Activated T-helper 17 cell treated with anti-CD3 and anti-CD28 coated beads, Interleukin-2, amount 50 U/mL, for 72 hours (primary cell): ENCODE measurements at regions not wholly inside any gene's neighbourhood (a gene's known extent, or its start where the extent isn't known, plus 50 kb on each side); places are given as distances from the start of the nearest gene placed in this dataset.

Source experiments
- ATAC-seq: fragments of 150-1000 bp; cut with Tn5 transposase; replicated peaks from 2 replicates; pipeline ENCODE4 v1.10.0; 2021; ENCODE audit warnings: mild to moderate bottlenecking, moderate library complexity
- H3K27ac Mint-ChIP-seq: one replicate; pipeline ENCODE4 v1.8.0; 2022; ENCODE audit warnings: mixed read lengths
- H3K27me3 Mint-ChIP-seq: one replicate; pipeline ENCODE4 v1.8.0; 2022; ENCODE audit warnings: mixed read lengths
- H3K36me3 Mint-ChIP-seq: one replicate; pipeline ENCODE4 v1.8.0; 2022; ENCODE audit warnings: low read depth, mild to moderate bottlenecking, mixed read lengths
- H3K4me1 Mint-ChIP-seq: one replicate; pipeline ENCODE4 v1.8.0; 2022; ENCODE audit warnings: mixed read lengths
- H3K4me3 Mint-ChIP-seq: one replicate; pipeline ENCODE4 v1.8.0; 2022; ENCODE audit warnings: mild to moderate bottlenecking, mixed read lengths
- H3K9me3 Mint-ChIP-seq: one replicate; pipeline ENCODE4 v1.8.0; 2022; ENCODE audit warnings: mixed read lengths

- Mint-ChIP-seq H3K9me3 (peaks cover 8% of the 10 kb centered on the region), H3K4me3 (no peak overlapping the region), H3K36me3 (no peaks in the 10 kb centered on the region), H3K4me1 (no peaks in the 10 kb centered on the region), H3K27ac (no peak overlapping the region), H3K27me3 (no peaks in the 10 kb centered on the region)
- no peak for ATAC-seq
Observed at GRCh38 chr15:95520922-95521321, 809.6 kb upstream of the NR2F2 start.

DNA sequence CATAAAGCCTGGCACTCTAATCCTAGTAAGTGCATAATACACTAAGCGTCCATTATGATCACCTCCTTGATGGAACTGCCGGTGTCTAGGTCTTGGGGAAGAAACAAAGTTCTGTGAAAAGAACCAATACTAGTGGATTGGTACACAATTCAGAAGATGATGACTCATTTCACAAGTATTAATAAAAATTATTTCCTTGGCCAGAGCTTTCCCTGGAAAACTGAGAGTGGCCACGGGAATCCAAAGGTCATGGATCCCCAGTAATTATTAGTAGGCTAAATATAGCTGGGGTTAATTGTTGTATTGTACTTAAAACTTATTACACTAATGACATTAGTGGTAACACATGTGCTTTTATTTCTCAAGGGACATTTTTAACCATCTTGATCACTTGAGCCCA, 808.0 kb upstream of the NR2F2 start:
- Mint-ChIP-seq H3K4me3 (no peak overlapping the region), H3K27ac (no peak overlapping the region), H3K4me1 (no peaks in the 10 kb centered on the region), H3K9me3 (peaks cover 11% of the 10 kb centered on the region), H3K36me3 (no peaks in the 10 kb centered on the region), H3K27me3 (no peaks in the 10 kb centered on the region)
- no peak for ATAC-seq

- ATAC-seq: no peak
- no peak overlapping the region for H3K27ac Mint-ChIP-seq
- H3K4me3 Mint-ChIP-seq: no peak overlapping the region
- peaks cover 12% of the 10 kb centered on the region for H3K9me3 Mint-ChIP-seq
- H3K4me1 Mint-ChIP-seq: no peaks in the 10 kb centered on the region
- H3K27me3 Mint-ChIP-seq: peaks cover 4% of the 10 kb centered on the region
- no peaks in the 10 kb centered on the region for H3K36me3 Mint-ChIP-seq
Observed at GRCh38 chr15:95528920-95529319, 801.6 kb upstream of the NR2F2 start.

- ATAC-seq: no peak
- Mint-ChIP-seq H3K27ac (no peak overlapping the region), H3K9me3 (peaks cover 3% of the 10 kb centered on the region), H3K36me3 (no peaks in the 10 kb centered on the region), H3K4me3 (no peak overlapping the region), H3K27me3 (peaks cover 3% of the 10 kb centered on the region), H3K4me1 (no peaks in the 10 kb centered on the region)
Observed at GRCh38 chr15:95536638-95537037, 793.9 kb upstream of the NR2F2 start.

DNA sequence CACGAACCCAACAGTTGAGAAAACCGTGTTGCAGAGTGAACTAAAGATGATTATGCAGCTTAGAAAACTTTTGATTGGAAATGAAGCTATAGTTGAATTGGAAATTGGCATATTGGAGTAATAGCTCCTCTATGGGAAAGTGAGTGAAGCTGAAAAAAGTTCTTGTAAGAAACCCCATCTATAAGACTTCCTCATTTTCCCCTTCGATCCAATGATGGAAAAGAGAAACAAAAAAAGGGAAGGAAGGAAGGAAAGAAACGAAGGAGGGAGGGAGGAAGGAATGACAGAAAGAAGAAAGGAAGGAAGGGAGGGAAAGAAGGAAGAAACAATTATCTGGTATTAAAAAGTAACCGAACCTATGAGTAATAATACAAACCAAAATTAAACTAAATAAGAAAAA, 791.8 kb upstream of the NR2F2 start:
- Mint-ChIP-seq H3K27me3 (peaks cover 3% of the 10 kb centered on the region), H3K4me1 (no peaks in the 10 kb centered on the region), H3K4me3 (no peak overlapping the region), H3K27ac (no peak overlapping the region), H3K9me3 (peaks cover 2% of the 10 kb centered on the region), H3K36me3 (no peaks in the 10 kb centered on the region)
- no peak for ATAC-seq

- no peaks in the 10 kb centered on the region for H3K9me3 Mint-ChIP-seq
- no peaks in the 10 kb centered on the region for H3K4me1 Mint-ChIP-seq
- peaks cover 3% of the 10 kb centered on the region for H3K27me3 Mint-ChIP-seq
- no peak overlapping the region for H3K27ac Mint-ChIP-seq
- no peak overlapping the region for H3K4me3 Mint-ChIP-seq
- no peaks in the 10 kb centered on the region for H3K36me3 Mint-ChIP-seq
- ATAC-seq: no peak
Observed at GRCh38 chr15:95541301-95541700, 789.2 kb upstream of the NR2F2 start.

GRCh38 chr15:95549168-95549738, 781.2 kb upstream of the NR2F2 start:
- H3K36me3 Mint-ChIP-seq: no peaks in the 10 kb centered on the region
- H3K4me3 Mint-ChIP-seq: no peak overlapping the region
- no peak overlapping the region for H3K27ac Mint-ChIP-seq
- H3K27me3 Mint-ChIP-seq: no peaks in the 10 kb centered on the region
- ATAC-seq: no peak
- no peaks in the 10 kb centered on the region for H3K4me1 Mint-ChIP-seq
- H3K9me3 Mint-ChIP-seq: peaks cover 4% of the 10 kb centered on the region

- H3K4me3 Mint-ChIP-seq: no peak overlapping the region
- H3K4me1 Mint-ChIP-seq: no peaks in the 10 kb centered on the region
- peaks cover 4% of the 10 kb centered on the region for H3K9me3 Mint-ChIP-seq
- no peaks in the 10 kb centered on the region for H3K36me3 Mint-ChIP-seq
- no peak for ATAC-seq
- no peaks in the 10 kb centered on the region for H3K27me3 Mint-ChIP-seq
- no peak overlapping the region for H3K27ac Mint-ChIP-seq
Observed at GRCh38 chr15:95550702-95551101, 779.8 kb upstream of the NR2F2 start.

DNA sequence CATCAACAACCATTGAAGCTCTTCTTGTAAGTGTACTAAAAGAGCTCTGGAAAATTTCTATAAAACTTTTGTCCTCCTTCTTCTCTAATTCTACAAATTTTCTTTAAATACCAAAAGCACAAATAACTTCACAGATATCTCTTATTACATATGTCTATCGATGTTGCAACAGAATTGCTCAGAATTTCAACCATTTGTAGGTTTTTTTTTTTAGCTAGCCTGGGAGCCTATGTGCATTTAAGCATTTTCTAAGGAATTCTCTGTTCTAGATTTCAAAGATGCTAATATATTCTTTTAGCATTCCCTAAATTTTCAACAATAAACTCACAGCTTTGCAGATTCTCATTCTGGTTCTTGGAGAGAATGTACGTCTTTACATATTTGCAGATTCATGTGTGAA, 774.3 kb upstream of the NR2F2 start:
- peaks cover 12% of the 10 kb centered on the region for H3K27me3 Mint-ChIP-seq
- no peak overlapping the region for H3K27ac Mint-ChIP-seq
- H3K4me1 Mint-ChIP-seq: no peaks in the 10 kb centered on the region
- ATAC-seq: no peak
- H3K36me3 Mint-ChIP-seq: no peaks in the 10 kb centered on the region
- H3K4me3 Mint-ChIP-seq: no peak overlapping the region
- H3K9me3 Mint-ChIP-seq: no peaks in the 10 kb centered on the region

DNA sequence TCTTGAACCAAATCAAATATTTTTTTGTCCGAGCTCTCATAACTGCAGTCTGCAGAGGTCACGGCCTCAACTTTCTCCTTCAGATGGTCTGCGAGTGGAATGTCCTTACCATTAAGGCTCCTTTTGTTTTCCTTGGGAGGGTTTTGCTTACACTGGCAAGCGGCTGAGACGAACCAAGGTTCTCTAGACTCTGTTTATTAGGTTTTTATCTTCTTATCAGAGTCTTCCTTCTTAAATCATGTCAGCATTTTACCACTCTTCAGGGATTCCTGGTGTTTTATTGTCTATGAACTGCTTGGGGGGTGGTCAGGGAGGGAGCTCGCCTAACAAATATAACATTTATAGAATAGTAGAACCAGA, 773.7 kb upstream of the NR2F2 start:
- H3K4me3 Mint-ChIP-seq: no peak overlapping the region
- H3K4me1 Mint-ChIP-seq: no peaks in the 10 kb centered on the region
- H3K36me3 Mint-ChIP-seq: no peaks in the 10 kb centered on the region
- H3K27ac Mint-ChIP-seq: no peak overlapping the region
- H3K27me3 Mint-ChIP-seq: peaks cover 16% of the 10 kb centered on the region
- no peaks in the 10 kb centered on the region for H3K9me3 Mint-ChIP-seq
- ATAC-seq: no peak

DNA sequence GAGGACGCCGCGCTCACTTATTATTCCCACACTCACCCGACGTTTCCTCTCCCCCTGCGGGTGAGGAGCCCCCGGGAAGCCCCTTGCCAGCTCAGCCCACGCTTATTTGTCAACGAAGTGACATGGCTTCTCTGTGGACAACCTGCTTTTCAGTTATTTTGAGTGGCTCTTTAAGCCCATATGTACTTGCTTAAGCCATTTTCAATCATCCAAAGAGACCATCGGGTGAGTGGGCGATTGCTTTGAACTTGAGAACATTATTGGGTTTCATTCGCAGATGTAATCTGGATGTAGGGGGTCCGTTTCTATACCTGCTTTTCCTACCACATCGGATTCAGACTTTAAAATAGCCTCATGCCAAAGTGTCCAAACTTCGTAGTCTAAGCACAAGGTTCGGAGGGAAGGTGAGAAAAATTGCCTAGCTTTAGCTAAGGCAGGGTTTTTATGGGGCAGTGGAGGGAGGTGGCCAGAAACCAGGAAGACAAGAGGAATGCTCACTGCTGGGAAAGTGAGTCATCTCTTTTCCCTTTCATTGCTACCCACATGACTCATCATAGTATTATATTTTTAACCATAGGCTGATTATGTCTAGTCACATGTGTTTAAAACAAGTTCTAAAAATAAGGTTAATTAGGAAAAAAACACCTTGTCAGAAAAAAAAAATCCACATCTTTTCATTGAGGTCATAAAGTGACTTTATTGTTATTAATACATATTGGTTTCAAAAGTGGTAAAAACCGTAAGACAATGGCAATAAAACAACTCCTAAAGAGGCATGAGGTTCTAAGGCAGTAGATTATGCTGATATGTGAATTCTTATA, 773.1 kb upstream of the NR2F2 start:
- Mint-ChIP-seq H3K4me3 (no peak overlapping the region), H3K27me3 (peaks cover 16% of the 10 kb centered on the region), H3K4me1 (no peaks in the 10 kb centered on the region), H3K36me3 (no peaks in the 10 kb centered on the region), H3K9me3 (no peaks in the 10 kb centered on the region), H3K27ac (no peak overlapping the region)
- peak; percentile 69 for ATAC-seq

DNA sequence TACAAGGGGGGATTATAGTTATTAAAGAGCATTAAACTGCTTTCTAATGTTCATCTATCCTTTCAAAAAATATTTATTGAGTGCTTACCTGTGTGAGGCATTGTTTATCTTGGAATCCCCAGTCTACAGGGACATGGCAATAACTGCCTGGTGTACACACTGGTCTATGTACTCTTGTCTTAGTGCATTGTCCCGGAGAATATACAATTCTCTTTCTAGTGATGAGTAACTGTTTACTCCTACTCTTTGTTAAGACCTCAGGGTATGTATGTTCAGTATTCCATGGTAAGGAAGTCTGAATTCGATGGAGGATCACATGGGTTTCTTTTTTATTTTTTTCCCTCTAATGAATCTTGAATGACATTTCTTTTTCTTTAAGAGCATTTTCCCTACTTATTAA, 772.4 kb upstream of the NR2F2 start:
- H3K4me3 Mint-ChIP-seq: no peak overlapping the region
- ATAC-seq: no peak
- peaks cover 16% of the 10 kb centered on the region for H3K27me3 Mint-ChIP-seq
- H3K36me3 Mint-ChIP-seq: no peaks in the 10 kb centered on the region
- H3K27ac Mint-ChIP-seq: no peak overlapping the region
- no peaks in the 10 kb centered on the region for H3K4me1 Mint-ChIP-seq
- no peaks in the 10 kb centered on the region for H3K9me3 Mint-ChIP-seq

DNA sequence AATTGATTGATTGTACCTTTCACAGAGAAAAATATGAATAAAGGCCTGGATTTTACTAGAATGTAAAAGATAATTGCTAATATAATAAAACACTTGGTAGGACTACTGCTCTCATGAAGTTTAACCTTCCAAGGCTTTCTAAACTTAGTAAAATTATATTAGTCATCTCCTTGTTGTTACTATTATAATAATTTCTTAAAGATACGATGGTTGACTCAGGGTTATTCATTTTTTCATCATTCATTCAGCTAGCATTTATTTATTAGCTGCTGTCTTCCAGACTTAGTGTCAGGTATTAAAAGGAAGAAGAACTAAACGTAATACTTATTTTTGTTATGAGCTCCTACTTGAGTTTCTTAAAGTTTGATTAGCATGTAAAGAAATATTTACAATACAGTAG, 771.6 kb upstream of the NR2F2 start:
- Mint-ChIP-seq H3K4me1 (no peaks in the 10 kb centered on the region), H3K27me3 (peaks cover 16% of the 10 kb centered on the region), H3K9me3 (no peaks in the 10 kb centered on the region), H3K27ac (no peak overlapping the region), H3K36me3 (no peaks in the 10 kb centered on the region), H3K4me3 (no peak overlapping the region)
- no peak for ATAC-seq

DNA sequence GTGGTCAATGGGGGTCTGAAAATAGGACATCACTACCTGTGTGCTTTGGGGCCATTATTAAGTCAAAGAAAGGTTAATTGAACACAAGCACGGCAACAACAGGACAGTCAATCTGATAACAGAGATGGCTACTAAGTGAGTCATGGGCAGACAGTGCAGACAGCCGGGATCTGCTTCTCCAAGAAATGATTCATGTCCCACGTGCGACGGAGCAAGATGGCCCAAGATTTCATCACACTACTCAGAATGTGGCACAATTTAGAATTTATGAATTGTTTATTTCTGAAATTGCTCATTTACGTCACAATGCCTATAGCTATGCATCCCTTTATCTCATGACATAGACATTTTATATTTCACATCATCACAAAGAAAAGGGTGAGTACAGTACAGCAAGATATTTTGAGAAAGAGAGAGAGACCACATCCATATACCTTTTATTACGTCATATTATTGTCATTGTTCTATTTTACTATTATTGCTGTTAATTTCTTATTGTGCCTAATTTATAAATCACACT, 770.6 kb upstream of the NR2F2 start:
- Mint-ChIP-seq H3K4me3 (no peak overlapping the region), H3K9me3 (no peaks in the 10 kb centered on the region), H3K36me3 (no peaks in the 10 kb centered on the region), H3K4me1 (no peaks in the 10 kb centered on the region), H3K27me3 (peaks cover 16% of the 10 kb centered on the region), H3K27ac (no peak overlapping the region)
- no peak for ATAC-seq

DNA sequence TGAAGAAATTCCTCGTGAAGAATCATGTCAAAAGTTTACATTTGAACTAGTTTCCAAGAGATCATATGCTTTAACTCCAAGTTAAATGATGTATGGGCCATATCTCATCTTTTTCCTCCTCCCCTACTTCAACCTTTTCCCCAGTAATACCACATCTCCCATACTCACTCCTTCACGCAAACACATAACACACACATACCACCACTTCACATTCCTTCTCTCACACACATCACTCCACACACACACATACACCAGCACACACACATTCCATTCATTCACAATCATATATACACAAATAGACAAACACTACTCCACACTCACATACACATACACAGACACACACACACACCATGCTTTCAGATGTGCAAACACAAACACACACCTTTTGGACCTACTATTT, 769.0 kb upstream of the NR2F2 start:
- Mint-ChIP-seq H3K4me3 (no peak overlapping the region), H3K27ac (no peak overlapping the region), H3K27me3 (peaks cover 12% of the 10 kb centered on the region), H3K4me1 (no peaks in the 10 kb centered on the region), H3K9me3 (no peaks in the 10 kb centered on the region), H3K36me3 (no peaks in the 10 kb centered on the region)
- ATAC-seq: no peak
